Right kidney (tissue), 1 donor: ENCODE measurements at regions not wholly inside any gene's neighbourhood (a gene's known extent, or its start where the extent isn't known, plus 50 kb on each side); places are given as distances from the start of the nearest gene placed in this dataset.

Experiments used
- DNase-seq: peaks from one replicate; pipeline ENCODE4 v3.0.0-alpha.2; 2016

DNA sequence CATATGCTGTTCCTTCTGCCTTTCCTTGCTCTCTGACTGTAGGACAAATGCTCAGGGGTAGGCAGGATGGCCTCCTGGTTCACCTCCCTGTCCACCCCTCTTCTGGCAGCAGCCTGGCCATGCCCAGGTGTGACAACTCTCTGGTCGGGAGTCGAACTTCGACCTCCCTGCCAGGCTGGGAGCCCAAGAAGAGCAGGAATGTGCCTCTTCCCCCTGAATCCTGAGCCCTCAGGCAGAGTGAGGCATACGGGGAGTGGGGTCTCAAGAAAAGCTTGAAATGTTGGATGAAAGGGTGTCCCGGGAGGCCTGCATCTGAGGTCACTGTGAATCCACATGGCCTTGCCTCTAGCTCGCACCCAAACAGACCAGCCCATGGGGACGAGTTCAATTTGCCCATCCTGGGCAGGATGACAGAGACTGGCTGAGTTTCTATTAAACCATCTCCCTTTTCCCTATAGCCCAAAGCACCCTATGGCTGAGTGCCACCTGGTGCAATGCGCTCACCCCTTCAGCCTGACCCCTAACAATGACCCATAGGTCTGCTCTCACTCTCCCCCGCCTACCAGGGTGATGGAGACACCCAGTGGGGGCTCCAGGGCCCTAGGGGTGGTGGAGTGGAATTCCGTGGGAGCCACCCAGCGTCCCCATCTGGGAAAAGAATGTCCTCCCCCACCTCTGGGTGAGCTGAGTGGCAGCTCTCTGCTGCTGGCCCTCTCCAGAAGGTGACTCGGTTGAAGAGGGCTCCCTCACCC is 52.9 kb upstream of the DIO3 start:
- DNase-seq = no peak

- no peak for DNase-seq
Observed at GRCh38 chr14:101508948-101509729, 52.2 kb upstream of the DIO3 start.

DNA sequence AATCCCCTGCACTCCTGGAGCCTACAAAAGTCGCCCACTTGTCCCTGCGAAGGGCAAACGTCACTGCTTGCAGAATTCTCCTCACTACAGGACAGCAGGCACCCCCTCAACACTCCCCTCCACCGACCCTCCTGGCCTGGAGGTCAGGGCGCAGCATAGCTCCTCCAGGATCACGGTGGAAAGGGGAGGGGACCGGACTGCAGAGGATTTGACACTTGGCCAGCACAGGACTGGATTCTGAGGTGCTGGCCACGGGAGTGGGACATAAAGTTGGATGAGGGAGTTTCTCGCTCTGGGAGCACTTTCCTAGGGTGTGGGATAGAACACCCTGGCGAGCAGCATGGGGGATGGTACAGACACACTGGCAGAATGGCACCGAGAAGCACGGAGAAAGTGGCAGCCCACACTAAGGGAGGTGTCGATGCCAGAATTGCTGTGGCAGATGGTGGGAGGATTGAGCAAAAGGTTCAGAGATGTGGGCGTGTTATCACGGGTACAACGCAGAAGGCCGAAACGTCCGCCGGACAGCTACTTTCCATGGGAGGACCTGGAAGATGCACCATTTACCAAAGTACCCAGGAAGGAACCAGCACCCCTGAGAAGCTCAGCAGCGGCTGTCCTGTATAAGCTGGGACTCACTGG is 51.4 kb upstream of the DIO3 start:
- DNase-seq = no peak

DNA sequence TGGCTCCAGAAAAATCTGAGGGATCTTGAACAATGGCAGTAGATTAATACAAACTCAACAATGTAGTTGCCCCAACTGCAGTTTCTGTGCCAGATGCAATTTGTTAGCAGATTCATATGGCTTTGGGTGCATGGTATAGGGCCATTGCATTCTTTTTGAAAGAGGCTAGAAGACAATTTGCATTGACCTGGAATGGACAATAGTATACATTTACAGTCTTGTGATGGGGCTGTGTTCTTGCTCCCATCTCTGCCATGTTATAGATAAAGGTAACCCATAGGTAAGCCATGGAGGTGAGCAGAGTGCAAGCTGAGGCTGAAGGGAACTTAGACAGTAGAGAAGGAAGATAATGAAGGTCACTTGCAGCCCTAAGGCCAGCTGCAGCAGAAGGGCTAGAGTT is 50.1 kb upstream of the DIO3 start:
- no peak for DNase-seq
